NCI-H82 treated with DMSO at 0.1 percent for 48 hours (cell line): ENCODE measurements at regions not wholly inside any gene's neighbourhood (a gene's known extent, or its start where the extent isn't known, plus 50 kb on each side); places are given as distances from the start of the nearest gene placed in this dataset.
"Not testable (repeated sequence)": the region's sequence is repeated elsewhere in the genome, so short reads cannot be mapped to it uniquely, and the experiment has no call there.

Experiments
- DNase-seq: peaks from one replicate; lab custom pipeline; 2025; ENCODE audit not compliant: unreplicated experiment; lab: John Stamatoyannopoulos, UW

DNA sequence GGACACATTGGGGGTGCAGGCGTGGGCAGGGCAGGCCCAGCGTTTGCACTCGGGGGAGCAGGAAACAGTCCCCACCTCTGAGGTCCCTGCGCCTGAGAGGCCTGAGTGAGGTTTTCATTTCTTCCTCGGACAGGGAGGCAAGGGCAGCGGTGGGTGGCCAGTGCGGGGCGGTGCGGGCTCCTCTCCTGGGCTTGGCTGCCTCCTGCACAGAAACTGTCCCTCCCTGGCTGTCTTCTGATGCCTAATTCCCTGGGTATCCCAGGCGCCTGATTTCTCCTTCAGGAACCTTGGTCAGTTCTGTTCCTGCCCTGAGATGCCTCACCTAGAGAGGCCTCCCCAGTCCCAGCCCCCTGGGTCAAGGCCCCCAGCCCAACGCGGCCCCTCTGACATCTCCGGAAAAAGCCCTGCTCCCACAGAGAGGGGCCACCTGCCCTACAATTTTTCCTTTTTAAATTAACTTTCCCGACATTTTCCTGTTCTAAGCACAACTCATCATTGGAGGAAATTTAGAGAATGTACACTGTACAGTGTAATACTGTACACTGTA lies 260.3 kb downstream of the ADGRD1 start:
- no peak for DNase-seq

DNA sequence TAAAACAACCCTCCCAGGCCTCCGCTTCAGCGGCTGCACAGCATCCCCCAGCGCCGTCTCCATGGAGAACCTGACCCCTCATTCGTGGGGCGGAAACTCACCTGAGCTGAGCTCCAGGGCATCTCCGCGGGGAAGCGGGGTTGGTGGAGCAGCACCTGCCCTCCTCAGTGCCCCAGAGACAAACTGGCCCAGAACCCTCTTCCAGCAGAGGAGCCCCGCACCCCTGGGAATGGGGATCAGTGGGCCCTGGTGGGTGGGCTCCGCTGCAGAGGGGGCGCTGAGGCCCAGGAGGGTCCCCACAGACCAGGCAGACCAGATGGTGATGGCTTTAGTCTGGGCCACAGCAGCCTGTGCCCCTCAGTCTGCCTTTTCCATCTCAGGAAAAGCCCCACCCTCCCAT lies 261.2 kb downstream of the ADGRD1 start:
- not testable (repeated sequence) for DNase-seq

DNA sequence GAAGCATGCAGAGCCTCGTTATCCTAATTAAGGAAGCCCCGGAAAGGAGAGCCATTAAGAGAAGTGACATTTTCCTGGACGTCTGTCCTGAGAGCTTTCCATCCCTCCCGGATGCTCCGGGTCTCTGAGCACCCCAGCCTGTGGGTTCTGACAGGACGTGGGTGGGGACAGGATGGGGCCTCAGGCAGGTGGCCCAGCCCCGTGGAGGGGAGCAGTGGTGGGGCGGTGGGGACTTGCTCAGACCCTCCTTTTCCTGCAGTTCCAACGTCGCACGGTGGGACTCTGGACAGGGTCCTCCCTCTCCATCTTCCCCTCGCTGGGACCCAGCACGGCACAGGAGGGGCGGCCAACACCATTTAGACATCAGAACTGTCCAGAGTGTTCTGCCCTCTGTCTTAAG lies 262.9 kb downstream of the ADGRD1 start:
- DNase-seq = not testable (repeated sequence)

DNA sequence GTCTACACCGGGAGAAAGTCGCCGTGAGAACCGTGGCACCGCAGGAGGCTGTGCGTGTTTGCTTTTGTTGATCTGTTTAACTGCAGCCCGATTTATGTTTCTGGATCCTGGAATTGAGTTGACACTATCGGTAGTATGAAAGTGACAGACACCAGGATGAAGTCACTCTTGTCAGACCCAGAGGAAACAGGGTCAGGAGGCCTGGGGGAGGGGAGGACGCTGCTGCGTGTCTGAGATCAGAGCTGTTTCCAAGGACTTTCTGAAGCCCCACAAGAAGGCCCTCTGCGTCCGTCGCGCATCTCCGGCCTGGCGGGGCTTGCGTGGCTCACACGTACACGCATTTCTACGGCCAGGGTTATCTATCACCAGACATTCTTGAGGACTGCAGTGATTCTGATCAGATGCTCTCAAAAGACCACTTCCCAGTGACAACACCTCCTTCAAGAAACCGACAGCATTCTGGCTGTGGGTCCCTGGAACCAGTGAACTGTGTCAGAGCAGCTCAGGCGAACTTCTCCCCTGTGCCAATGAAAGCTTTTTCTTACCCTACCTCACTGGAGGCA lies 263.4 kb downstream of the ADGRD1 start:
- no peak for DNase-seq

DNA sequence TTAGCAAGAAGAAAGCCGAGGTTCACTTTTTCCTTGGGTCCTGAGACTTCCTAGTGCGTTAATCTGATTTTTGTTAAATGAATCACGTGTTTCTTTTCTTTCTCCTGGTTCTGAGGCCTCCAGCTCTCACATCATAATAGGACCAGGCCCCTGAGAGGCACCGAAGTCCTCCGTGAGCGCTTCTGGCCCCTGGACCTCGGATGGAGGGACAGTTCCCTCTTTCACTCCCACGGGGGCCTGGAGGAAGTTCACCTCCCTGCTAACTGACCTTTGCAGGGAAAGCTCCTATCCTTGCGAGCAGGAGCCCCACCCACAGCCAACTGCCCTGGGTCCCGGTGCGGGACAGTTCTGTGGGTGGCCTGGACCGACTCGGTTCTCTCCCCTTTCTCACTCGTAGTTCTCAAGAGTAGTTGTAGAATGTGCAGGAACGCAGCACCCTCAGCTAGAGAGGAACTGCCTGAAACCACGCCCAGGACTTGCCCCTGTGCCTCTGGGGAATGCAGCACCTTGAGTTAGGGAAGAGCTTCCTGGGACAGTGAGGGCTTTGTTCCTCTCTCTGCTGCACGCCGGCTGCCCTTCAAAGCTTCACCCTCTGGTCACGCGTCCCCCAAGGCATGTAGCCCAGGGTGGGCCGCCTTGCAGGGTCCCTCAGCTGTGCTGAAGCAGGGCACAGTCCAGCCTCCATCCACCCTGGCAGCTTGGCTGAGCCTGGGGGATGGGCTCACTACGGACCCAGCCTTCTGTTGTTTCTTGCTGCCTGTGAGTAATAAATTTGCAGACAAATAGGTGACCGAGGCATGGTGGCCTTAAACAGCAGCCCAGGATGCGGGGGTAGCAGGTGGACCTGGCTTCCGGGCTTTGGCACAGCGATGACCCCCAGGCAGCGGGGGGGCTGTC lies 264.6 kb downstream of the ADGRD1 start:
- no peak for DNase-seq

DNA sequence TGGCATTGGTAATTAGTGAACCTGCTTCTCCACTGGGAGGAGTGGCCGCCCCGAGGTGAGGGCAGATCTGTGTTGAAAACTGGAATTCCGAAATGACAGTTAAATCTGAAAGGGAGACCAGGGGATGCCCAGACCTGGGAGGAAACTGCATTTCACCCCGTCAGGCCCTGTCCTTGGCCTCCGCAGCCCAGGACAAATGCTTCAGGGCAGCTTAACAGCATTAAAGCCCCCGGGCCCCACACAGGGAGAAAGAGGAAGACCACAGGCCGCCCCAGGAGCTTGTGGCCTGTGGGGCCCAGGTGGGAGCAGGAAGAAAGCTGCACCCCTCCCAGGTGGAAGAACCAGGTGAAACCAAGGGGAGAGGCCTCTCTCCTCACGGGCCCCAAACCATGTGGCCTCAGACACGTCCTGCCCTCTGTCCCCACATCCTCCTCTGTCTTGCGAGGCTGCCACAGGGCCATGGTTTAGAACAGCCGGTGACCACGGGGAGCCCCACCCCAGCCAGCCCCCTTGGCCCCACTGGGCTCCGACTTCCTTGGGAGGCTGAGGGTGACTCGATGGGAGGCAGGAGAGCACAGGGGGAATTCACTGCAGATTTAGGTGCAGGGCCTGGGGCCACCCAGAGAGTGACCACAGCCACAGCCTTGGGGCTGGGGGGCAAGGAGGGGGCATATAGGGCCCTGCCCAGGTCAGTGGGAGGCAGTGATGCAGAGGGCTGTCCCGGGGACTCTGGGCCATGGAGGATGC lies 265.4 kb downstream of the ADGRD1 start:
- DNase-seq = no peak

DNA sequence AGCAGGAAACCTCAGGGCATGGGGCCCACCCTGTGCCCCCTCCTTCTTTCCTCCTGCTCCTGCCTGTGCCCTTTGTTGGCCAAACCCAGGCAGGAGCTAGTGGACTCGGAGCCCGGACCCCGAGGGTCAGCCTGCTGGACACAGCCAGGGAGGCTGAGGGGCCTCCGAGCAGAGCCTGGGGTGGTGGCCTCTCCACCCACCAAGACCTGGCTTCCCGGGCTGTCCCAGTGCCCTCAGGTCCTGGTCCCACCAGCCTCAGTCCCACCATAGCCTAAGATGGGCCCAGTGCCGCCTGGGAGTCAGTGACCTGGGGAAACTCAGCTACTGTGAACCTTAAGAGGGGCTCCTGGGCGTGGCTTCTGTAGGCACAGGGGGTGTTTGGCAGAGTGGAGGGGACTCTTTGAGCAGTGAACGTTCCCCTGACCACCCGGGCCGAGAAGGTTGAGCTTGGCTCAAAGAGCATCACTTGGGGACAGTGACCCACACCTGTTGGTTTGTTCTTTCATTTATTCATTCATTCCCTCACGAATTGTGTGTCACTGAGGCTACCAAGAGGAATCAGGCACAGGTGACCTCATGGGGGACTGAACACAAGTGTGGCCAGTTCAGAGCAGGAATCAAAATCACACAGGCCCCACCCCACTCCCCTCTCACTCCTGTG lies 266.1 kb downstream of the ADGRD1 start:
- DNase-seq = no peak

DNA sequence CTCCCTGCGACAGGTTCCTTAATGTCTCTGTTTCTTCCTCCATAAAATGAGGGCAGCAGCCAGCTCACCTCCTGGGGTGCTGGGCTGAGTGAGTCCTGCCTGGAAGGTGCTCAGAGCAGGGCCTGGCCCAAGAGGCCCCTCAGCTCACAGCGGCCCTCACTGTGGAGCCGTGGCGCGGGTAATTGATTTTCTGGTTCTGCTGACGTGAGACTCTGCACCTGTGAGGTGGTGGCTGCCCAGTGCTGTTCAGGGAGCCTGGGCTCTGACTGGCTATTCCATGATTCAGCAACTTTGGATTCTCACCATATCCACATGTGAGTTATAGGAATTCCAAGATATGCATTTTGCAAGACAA lies 266.6 kb downstream of the ADGRD1 start:
- DNase-seq = no peak

DNA sequence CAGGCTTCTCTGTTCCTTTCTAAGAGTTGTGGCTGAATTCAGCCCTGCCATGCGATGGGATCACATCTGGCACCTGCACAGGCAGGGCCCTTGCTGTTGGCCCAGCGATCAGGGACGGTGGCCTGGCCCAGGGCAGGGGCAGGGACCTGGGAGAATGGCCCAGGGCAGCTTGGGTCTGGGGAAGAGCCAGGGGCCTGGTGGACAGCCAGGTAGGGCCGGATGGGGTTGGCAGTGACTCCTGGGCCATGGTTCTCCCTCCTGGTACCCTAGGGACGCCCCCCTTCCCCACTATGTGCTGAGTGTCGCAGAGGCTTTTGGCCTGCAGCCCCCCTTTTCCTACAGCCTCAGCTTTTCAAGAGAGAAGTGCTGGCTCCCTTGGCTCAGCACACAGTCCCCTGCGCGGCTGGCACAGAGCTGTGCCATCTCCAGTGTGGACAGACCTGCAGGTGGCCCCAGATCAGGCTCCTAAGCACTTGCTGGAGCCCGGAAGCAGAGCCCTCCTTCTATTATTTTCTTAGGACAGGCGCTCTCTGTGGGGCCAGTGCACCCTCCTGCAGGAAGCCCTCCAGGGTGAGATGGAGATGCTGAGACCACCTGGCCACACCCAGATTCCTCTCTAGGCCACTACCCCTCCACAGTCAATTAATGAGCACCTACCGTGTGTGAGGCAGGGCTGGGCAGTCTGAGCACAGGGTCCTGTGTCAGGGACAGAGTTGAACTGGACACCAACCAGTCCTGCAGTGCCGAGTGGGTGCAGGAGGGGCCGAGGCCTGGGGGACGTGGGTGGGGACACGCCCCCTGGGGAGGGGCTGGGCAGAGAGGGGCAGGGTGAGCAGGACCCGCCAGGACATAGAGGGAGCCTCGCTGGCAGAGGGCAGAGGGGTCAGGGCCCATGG lies 267.6 kb downstream of the ADGRD1 start:
- no peak for DNase-seq

DNA sequence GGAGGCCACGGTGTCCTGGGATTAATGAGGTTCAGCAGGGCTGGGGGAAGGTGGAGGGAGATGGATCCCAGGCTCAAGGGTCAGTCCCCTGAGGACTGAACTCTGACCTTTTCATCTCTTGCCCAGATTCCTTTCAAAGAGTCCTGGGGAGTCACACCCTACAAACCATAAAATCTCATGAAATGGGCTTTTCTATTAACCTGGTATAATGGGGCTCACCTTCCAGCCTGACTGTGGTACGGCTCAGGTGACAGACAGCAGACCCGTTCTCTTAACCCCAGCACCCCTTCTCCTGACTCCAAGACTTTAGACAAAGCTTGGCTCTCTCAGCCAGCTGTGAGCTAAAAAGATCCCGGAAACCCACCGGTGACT lies 268.2 kb downstream of the ADGRD1 start:
- DNase-seq = no peak

DNA sequence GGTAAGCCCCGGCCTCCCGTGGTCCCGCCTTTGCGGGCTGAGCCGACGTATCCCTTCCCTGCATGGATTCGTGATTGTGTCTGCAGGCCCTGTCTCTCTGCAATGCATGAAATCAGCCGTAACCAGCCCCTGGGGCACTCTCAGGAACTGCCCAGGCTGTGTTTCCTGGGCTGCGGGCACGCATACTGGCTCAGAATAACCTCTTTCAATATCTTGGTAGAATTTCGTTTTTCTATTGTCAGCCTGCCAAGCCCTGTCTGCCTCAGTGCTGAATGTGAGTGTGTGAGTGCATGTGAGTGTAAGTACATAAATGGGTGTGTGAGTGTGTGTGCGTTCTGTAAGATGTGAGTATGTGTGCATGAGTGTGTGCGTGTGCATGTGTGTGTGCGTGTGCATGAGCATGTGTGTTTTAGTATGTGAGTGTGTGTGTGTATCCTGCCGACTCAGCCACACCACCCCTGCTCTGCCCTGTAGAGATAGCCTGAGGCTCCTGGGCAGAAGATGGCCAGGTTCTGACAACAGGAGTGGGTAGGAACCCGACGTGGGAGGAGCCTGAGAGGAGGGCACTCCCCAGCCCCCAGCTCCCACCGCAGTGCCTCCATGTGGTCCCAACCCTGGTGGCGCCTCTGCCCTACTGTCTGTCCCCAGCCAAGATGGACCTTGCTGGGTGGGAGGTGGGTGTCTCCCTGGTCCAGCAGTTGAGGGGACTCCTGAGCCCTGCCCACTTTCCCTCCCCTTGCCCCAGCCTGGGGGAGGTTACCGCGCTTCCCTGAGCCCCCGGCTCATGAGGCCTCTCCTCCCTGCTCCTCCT lies 268.8 kb downstream of the ADGRD1 start:
- DNase-seq = no peak

DNA sequence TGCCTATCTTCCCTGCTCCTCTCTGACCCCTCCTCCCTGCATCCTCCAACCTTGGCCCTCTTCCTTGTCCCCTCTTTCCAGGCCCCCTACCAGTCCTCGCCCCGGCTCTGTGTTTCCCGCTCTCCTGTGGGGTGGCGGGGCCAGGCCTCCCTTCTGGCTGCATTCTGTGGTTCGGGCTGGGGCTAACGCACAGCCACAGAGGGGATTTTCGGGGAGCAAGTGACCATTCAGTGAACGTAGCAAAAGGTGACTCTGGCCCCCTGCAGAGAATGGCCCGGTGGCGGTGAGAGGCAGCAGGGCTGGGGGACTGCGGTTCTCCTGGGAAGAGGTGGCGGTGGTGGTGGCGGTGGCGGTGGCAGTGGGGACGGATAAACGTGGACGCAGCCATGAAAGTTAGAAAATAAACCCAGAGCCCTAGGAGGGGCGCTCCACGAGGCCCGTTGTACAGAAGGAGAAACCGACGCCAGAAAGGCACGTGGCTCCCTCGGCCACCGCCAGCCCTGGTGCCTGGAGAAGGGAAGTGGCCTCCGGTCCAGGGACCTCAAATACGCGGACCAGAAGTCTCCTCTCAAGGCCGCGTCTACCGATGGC lies 269.6 kb downstream of the ADGRD1 start:
- DNase-seq = no peak

DNA sequence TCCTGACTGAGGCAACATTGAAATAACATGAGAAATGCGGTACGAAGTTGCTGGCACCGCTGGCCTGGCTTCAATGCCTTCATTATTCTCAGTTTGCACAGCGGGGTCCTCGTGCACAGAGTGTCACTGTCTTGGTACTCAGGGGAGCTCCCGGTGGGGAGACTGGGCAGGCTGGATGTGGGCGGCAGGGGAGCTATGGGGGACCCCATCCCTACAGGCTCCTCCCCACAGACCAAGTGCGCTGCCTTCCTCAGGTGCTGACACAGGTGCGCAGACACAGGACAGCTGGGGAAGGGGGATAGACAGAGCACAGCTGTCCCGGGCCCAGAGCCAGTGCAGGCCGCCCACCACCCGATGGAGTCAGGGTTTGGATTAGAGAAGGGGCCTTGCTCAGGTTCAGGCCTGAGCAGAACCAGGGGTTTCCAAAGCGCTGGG lies 270.1 kb downstream of the ADGRD1 start:
- no peak for DNase-seq

DNA sequence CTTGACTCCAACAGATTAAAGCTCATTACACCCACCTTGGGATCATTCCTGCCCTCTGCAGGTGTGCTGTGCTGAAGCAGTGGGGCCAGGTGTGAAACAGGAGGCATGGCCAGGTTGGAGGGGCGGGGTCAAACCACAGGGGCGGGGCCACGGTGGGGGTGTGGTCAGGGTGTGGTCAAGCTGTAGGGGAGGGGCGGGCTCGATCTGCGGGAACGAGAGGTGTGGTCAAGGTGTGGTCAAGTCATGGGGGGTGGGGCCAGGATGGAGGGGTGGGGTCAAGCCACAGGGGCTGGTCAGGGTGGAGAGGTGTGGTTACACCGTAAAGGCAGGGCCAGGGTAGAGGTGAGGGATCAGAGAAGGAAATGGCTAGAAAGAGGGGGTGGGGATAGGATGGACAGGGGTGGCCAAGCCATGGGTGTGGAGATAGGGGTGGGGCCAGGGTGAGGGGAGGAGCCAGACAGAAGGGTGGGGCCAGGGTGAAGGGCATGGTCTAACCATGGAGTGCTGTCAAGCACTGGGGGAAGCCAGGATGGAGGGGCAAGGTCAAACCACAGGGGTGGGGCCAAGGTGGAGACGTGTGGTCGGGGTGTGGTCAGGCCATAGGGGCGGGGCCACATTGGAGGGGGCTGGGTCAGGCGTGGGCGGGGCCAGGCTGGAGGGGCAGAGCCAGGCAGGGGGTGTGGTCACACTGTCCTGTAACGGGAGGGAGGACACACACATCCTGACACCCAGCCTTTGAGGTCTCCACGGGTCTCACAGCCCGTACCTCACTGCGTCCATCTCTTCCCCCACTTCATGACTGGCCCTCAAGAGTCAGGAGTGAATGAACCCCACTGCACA lies 270.7 kb downstream of the ADGRD1 start:
- not testable (repeated sequence) for DNase-seq

DNA sequence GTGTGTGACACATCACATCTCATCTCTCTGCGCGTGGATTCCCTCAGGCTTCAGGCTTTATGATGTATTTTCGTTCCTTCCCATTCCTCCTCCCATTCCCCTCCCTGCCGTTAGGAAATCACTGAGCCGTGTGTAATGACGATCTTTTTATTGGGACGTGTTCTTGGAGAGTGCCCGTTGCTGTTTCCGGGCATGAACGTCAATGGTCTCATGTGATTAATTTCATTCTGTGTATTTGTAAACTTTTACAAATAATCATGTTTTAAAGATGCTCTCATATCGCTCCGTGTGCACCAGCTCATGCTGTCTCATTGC lies 271.3 kb downstream of the ADGRD1 start:
- not testable (repeated sequence) for DNase-seq

DNA sequence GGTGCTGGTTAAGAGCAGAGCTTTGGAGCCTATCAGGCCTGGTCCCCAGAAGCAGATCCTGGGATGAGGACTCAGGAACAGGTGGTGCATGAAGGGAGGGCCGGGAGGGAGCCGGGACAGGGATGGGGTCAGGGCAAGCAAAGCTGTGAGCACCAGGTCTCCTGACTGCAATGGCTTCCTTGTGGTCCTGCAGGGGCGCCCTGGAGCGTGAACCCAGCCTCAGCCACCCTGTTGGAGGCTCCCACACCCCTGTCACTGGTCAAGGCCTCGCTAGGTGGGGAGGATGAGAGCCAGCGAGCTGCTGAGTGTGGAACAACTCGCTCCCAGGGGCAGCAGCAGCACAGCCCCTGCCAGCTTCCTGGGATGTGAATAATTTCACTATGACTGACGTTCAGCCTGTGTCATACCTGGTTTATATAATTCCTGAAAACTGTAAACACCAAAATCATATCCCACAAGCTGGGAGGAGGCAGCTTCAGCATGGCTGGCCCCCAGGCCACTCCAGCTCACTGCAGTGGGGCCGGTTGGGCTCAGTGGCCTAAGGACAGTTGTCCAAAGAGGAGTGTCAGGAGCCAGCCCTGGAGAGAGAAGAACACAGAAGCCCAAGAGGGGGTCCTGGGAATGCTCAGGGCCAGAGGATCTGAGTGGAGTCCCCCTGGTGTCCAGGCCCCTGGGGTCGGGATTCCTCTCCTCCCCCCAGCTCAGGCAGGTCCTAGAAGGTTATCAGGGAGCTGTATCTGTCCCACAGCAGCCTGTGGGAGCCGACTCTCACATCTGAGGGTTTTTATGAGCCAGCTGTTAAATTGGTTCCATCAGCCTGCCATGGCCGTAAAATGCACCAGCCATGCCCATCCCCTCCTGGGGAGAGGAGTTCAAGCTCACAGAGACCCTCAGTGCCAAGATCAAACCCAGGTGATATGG lies 272.9 kb downstream of the ADGRD1 start:
- no peak for DNase-seq

DNA sequence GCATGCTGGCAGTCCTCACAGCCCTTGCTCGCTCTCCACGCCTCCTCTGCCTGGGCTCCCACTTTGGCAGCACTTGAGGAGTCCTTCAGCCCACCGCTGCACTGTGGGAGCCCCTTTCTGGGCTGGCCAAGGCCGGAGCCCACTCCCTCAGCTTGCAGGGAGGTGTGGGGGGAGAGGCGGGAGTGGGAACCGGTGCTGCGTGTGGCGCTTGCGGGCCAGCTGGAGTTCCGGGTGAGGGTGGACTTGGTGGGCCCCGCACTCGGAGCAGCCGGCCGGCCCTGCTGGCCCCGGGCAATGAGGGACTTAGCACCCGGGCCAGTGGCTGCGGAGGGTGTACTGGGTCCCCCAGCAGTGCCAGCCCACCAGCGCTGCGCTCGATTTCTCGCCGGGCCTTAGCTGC lies 273.9 kb downstream of the ADGRD1 start:
- DNase-seq = not testable (repeated sequence)
